ENCODE measurements at regions not wholly inside any gene's neighbourhood (a gene's known extent, or its start where the extent isn't known, plus 50 kb on each side); places are given as distances from the start of the nearest gene placed in this dataset.

DNA sequence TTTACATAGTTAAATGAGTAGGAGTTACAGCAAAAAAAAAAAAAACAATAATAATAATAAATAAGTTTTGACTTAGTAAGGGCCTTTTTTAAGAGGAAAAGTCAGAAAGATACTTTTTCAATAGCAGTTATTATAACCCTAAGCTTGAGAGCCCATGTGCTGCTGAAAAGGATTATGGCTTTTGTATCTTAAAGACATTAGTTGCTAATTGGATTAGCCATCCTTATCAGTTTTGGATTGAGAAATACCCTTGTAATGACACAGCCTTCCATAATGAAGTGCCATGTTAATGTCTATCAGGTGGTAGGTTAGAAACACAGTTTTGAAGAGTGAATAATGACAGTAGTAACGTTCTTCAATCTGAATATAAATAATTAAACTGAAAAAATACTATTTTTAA is 554.0 kb downstream of the RIT2 start:
- no peak for DNase-seq

DNA sequence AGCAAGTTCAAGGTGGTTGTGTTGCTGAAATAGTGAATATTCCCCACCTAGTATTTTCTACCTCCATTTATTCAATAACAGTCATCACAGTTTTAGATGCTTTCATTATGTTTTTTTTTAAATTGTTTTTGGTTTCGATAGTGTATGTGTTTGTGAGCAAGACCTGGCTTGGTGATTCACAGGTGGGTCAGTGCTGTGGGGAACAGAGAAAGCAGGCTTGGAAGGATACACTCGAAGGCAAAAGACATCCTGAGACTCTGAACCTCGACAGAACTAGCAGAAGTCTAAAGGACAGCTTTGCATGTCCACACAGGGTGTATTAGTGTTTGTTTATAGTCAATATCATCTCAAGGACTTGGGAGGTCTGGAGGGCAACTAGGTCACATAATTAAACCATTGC is 551.5 kb downstream of the RIT2 start:
- no peak for DNase-seq

DNA sequence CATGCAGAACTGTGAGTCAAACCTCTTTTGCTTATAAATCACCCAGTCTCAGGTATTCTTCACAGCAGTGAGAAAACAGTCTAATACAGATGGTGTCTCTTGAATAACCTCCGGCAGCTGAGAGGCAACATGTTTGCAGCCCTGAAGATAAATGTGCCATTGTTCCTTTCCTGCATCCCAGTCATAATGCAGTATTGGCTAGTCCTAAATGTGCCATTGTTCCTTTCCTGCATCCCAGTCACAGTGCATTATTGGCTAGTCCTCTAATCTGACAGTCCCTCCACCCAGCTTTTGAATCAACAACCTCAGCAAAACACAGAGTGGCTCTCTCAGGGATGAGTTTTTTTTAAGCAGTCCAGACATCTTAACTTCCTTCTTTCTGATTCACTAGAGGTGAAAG is 550.7 kb downstream of the RIT2 start:
- DNase-seq = no peak

DNA sequence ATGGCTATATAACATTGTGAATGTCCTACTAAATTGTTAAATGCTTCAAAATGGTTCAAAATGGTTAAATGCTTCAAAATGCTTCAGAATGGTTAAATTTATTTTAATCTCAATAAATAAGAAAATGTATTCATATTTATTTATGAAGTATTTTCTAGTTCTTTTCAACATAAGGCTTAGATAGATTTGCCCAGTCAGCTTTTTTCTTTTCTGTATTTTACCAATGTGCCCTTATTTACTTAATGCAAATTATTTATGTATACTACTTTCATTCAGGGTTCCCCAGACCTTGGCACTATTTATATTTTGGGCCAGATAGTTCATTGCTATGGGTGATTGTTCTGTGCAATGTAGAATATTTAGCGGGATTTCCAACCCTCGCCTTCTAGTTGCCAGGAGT is 546.7 kb downstream of the RIT2 start:
- no peak for DNase-seq

DNA sequence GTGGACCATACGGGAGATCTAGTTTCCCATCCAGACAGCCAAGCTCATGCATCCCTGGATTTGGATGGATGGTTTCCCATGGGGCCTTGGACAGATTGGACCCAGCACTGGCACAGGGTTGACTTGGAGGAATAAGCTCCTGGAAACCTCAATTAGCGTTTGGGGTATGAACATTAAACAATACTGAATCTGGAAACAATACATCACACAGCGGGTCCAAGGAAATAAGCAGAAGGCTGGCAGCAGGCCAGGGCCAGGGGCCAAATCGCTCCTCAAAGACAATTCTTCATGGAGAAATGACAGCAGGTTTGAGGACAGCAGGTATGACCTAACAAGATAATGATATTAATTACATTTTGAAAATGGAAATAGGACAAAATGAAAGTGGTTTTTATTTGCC is 540.6 kb downstream of the RIT2 start:
- no peak for DNase-seq

DNA sequence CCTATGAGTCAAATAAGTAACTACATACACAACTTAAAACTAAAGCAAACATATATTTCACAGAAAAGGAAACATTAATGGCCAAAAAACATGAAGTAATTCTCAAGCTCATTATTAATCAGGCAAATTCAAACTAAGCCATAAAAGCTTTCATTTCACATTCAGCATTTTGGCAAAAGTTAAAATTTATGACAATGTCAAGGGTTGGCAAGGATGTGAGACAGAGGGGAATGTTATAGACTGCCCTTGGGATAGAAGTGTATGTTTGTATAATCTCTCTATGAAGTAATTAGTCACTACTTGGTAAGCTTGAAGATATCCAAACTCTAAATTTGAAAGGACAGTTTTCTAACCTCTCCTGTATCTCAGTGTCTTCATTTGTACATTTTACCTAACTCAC is 539.4 kb downstream of the RIT2 start:
- no peak for DNase-seq

DNA sequence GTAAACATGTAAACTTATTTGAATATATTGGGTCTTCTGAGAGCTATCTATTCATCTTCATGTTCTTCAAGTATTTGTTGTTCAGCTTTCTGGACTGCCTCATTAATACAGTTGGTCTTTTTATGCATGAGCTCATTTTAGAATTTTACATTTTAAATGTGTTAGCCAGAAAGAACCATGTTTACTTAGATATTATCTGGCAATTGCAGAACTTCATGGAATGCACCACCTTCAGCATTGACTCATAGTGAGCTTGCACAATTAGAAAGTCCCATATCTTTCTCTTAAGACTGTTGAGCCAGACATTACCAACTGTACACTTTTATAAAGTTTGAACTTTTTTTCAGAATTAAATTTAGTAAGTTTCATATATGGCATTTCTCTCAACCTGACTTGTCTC is 536.7 kb downstream of the RIT2 start:
- no peak for DNase-seq

DNA sequence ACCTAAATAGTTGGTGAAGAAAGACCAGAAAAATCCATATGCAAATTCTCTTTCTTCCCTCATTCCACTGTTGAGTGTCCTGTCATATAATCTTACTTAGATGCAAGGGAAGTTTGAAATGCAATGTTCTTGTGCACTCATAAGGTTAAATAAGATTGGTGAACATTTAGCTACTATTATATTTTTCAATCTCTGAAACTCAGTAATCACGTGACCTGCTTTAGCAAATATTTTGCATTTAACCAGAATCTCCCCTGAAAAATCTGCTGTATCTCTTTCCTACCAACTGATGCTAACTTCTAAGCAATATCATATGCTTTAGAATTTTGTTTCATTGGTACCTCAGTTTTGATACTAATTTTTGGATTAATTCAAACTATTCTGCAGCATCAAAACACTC is 533.2 kb downstream of the RIT2 start:
- no peak for DNase-seq

DNA sequence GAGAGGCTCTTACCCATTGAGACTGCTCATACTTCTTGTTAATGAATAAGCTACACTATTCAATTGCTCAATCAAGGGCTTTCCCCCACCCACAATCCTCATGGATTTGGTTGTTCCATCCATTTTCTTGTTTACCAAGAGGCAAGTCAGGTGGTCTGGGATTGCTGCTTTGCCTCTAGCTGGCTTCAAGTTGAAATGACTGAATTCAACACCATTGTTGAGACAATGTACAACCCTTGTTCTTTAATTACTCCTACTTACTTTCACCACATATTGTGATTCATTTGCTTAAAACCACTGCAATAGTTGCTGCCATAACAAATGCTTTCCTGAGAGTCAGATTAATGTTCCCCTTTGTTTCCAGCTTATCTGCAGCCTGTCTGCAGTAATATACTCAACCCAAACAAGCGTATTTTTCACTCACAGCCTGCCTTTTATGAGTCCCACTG is 532.2 kb downstream of the RIT2 start:
- DNase-seq = no peak

DNA sequence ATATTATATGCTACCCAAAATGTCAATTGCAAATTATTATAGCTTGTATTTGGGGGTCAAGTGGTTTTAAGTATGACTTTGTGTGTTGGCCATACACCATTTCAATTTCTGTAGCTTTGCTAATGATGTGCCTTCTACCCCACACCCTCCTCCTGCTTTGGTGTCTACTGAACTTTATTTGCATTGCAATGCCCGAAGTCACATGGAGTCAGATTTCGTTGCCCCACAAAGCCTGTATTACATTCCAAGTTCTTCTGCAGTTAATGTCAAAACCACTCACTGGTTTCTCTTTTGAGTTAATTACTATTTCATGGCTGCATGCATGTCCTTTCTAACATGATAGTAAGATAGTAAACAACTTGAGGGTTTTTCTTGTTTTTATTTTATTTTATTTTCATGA is 528.9 kb downstream of the RIT2 start:
- DNase-seq = no peak

DNA sequence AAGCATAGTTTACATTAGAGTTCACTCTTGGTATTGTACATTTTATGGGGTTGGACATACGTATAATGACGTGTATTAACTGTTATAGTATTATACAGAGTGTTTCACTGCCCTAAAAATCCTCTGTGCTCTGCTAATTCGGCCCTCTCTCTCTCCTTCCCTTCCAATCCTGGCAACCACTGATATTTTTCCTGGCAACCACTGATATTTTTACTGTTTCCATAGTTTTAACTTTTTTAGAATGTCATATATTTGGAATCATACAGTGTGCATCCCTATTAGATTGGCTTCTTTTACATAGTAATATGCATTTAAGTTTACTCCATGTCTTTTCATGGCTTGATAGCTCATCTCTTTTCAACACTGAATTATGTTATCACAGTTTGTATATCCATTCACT is 526.7 kb downstream of the RIT2 start:
- no peak for DNase-seq

DNA sequence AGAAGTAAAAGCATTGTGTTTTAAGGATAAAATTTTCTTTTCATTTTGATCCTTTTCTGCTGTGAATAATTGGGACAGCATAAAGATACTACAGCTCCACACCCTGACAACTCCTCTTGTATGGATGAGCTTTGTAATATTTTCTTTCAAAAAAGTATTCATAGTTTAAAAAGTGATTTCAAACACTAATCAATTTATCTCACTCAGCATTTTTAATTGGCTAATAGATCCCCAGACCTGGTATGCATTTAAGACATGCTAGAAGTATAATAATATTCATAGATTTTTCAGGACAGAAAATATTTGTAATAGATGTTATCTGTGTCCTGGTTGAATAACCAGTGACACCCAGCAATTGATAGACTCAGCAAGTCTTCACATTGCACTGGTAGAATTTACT is 510.7 kb downstream of the RIT2 start:
- no peak for DNase-seq

DNA sequence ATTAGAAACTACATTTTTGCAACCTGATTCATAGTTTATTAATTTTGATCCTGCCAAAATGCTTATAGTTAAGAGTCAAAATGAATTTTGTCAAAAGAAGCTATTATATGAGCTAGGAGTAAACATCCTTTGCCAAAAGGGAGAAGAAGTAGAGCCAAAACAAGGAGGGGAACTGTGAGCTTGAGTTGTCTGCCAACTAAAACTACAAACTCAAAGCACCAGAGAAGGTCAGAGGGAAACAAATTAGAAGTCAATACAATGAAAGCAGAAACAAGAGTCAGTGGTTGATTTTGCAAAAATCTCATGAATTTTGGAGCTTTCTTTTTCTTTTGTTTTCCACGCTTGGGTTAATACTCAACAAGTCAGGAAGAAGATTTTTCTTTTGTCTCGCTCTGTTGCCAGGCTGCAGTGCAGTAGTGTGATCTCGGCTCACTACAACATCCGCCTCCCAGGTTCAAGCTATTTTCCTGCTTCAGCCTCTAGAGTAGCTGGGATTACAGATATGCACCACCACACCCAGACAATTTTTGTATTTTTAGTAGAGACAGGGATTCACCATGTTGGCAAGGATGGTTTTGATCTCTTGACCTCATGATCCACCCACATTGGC is 508.5 kb downstream of the RIT2 start:
- DNase-seq = no peak

DNA sequence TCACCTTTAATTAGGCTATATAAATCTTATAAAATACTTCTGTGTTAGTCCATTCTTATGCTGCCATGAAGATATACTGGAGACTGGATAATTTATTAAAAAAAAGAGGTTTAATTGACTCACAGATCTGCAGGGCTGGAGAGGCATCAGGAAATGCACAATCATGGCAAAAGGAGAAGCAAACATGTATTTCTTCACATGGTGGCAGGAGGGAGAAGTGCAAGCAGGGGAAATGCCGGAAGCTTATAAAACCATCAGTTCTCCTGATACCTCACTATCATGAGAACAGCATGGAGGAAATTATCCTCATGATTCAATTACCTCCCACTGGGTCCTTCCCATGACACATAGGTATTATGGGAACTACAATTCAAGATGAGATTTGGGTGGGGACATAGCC is 504.4 kb downstream of the RIT2 start:
- DNase-seq = no peak

DNA sequence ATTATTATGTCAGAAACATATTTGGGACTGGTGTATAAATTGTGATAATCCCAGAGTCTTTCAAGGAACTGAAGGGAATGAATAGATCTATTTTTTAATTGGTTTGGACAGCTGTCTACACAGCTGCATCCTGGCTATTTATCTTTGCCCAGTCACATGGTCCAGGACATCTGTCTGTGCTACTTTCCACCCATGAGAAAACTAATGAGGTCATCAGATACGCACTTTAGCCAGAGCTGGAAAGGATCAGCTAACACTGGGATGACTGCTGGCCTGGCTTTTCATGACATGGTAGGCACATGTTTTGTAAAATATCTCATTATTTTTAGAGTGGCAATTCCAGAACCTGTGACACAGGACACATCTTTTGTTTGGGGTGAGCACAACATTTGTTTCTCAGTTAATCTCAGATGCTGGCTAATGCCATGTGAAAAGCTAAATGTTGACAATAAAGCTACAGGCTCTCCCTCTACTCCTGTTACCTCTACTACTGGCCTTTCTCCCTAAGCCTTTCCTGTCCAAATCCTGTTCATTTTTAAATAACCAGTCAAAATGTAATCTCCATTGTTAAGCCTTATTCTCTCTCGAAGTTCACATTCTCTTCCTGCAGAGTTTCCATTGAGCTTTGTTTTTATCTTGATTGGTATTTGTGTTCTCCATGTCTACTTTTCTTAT is 500.7 kb downstream of the RIT2 start:
- DNase-seq = no peak

DNA sequence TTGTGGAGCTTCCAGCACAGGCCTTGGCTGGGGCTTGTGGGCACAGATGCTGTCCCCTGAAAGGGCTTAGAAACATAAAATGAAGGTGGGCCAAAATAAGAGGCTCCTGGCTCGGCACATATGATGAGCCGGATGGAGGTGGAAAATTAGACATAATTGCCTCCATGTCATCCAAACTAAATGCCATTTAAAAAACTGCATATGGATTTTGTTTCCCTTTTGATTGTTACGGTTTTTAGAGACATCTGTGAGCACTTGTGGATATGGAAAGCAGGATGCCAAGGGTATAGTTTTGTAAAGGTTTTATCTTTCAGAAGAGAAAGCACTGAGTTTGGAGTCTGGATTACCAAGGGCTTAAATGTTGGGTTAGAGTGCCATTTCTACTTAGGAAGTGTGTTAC is 498.3 kb downstream of the RIT2 start:
- no peak for DNase-seq

DNA sequence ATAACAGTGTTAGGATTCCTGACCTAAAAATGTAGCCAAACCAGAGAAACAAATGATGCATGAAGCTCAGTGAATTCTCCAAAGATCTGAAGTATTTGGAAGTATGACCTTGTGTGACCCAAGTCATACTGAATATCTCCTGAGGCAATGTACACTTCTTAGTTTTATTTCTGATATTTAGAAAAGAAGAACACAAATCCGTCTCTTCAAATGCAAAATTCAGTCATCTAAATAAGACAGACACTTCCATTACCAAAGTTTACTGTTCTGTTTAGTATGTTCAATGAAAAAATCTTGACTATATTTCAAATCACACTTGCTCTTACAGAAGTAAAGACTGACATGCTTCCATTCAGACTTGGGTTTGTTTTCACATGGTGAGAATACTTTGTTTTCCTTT is 495.7 kb downstream of the RIT2 start:
- no peak for DNase-seq

DNA sequence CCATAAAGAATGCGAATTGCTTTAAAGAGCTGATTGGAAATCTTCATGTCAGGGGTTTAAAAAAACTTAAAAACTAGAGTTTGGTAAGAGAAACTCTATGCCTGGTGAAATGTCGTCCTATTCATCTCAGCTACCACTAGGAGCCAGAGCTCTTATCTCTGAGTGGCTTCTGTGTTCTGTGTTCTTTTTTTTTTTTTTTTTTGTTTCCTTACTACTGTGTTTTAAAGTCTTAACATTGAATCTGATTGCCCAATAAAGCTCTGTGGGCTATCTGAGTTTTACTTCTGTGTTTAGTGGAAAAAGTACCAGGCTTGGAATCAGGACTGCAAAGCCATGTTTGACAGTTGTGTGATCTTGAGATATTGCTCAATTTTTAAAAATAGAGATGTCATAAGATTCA is 494.8 kb downstream of the RIT2 start:
- DNase-seq = no peak

DNA sequence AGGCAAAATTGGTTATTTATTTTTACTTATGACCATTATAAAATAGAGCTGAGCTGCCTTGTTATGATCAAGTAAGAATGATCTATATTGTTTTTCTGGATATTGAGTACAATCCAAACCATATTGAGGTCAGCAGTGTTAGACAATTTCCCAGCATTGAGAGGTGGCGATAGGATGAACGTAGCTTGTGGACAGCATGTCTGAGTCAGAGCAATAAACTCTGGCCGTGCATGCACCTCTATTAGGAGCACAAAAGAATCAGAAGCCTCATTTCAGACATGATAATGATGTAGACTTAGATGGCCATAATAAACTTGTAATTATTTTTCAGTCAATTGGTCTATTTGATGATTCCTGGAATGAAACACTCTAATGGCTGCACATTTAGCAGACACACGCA is 491.6 kb downstream of the RIT2 start:
- DNase-seq = no peak

DNA sequence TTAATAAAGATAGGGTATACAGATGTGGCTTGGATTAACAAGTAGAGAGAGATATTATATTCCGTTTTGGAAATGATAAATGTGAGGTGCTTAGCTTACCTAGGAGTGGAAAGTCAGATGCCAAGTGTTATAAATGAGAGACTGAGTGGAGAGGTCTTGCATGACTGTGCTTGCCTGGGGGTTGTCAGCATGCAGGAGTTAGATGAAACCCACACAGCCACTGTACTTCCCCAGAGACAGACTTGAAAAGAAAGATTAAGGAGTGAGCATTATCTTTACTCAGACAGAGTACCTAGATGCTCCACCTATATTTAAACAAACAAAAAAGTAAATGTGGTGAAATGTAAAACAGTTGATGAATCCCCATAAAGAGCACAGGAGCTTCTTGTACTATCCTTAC is 482.7 kb downstream of the RIT2 start:
- DNase-seq = no peak

DNA sequence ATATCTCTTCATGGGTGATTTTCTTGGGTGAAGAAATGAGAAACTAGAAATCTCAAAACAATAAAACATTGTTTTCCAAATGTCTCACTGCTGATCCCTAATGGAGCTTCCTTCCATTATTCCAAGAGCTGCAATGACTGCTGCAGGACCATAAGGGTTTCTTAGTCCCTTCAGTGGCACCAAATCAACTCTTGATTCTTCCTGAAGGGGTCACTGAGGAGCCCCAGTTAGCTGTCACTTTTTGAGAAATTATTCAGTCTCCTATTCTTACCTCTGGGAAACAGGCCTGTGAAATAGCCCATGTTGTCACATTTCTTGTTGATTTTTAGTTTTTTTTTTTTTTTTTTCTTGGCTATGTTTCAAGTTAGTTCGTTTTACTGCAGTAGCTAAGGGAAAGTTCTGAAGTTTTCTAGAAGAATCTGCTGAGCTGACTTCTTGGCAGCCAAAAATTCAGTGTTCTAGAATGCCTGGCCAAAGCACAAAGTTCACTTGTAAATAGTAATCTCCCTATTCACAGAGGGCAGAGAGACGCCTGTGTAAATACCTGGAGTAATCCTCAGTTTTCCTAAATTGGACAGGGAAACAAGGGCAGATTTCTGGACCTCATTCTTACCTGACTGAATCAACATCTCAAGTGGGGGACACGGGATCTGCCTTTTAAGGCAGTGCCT is 480.0 kb downstream of the RIT2 start:
- DNase-seq = no peak

DNA sequence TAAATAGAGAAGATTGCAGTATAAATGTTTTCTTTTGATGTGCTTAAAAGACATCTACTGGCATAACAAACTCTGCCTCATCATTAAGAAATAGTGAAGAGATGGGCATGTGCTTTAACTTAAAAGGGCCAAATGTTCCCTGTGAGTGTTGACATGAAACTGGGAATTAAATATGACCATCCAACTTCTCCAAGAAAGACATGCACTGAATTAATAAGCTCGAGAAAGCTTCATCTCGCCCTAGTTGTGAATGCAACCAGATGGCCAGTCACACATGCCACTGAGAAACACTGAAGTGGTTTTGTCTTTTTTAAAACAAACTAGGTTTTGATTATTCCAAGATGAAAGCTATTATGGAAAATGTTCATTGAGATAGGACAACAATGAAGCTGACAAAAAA is 479.2 kb downstream of the RIT2 start:
- DNase-seq = no peak

DNA sequence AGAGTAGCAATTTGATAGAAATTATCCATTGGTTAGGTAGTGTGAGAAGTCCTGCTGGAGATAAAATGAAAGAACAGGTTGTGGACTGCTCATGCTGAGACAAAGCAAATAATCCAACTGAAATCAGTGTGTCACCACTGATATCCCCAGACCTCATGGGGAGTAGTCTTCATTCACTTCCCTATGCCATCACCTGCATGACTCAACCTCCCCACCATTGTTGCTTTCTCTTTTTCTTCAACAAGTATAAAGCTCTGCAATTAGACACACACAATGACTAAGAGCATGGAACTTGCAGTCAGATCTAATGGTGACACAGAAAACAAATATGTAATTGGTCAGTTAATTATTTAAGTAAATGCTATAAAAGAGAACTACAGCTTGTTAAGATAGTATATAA is 475.3 kb downstream of the RIT2 start:
- DNase-seq = no peak

DNA sequence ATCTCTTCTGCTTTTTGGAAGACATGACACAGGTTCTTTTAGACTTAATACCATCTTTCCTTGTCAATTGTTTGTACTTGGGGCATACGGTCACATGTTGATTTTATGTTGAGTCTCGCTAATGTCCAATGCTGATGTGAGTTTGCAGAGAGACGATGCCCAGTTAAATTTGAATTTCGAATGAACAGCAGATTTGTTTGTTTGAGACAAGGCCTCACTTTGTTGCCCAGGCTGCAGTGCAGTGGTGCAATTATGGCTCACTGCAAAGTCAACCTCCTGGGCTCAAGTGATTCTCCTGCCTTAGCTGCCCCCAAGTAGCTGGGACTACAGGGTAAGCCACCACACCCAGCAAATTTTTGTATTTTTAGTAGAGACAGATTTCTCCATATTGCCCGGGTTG is 473.5 kb downstream of the RIT2 start:
- no peak for DNase-seq

DNA sequence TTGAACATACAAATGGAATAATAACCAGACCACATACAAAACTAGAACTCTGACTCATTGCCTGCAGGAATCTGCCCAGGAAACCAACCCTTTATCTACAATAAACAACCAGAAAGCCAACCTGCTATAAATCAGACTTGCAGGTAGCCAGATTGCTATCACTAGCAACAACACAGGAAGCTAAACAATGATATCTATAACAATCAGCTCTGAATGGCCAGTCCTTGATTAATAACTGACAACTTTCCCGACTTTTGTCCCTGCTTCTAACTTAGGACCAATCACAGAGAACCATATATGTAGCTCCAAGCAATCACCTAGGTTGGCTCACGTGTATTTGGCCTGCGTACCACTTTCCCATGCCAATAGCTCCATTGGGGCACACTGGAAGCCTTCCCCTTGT is 470.8 kb downstream of the RIT2 start:
- no peak for DNase-seq
